GM23338 (cell line): ENCODE measurements at regions not wholly inside any gene's neighbourhood (a gene's known extent, or its start where the extent isn't known, plus 50 kb on each side); places are given as distances from the start of the nearest gene placed in this dataset.

ENCODE experiments used
- ATAC-seq: fragments of 200-7000 bp; cut with Tn5 transposase; 3 replicates; pipeline ENCODE4 v1.9.1; 2020
- DNase-seq: peaks from one replicate; pipeline ENCODE4 v3.0.0-alpha.2; 2015; ENCODE audit warnings: low spot score
- H2AFZ ChIP-seq: fragments of 200-600 bp; sonication (generic); 2 replicates; pipeline ENCODE4 v1.8.0; 2016; ENCODE audit warnings: antibody characterized with exemption, mild to moderate bottlenecking, moderate library complexity
- H3F3A ChIP-seq: fragments of 200-600 bp; sonication (generic); replicated peaks from 2 replicates; pipeline ENCODE4 v1.8.0; 2017; ENCODE audit warnings: antibody characterized with exemption, mixed run types, low read depth
- H3K27ac ChIP-seq: fragments of 200-600 bp; sonication (generic); 2 replicates; pipeline ENCODE4 v1.6.1; 2016; ENCODE audit warnings: low read depth
- H3K27me3 ChIP-seq: fragments of 200-600 bp; sonication (generic); 2 replicates; pipeline ENCODE4 v1.8.0; 2016; ENCODE audit warnings: mild to moderate bottlenecking, mixed run types, moderate library complexity; ENCODE audit not compliant: insufficient read depth
- H3K36me3 ChIP-seq: fragments of 200-600 bp; sonication (generic); 2 replicates; pipeline ENCODE4 v1.8.0; 2016; ENCODE audit warnings: mild to moderate bottlenecking; ENCODE audit not compliant: insufficient read depth
- H3K4me1 ChIP-seq: fragments of 200-600 bp; sonication (generic); 2 replicates; pipeline ENCODE4 v1.8.0; 2016; ENCODE audit warnings: mild to moderate bottlenecking, moderate library complexity; ENCODE audit not compliant: insufficient read depth
- H3K4me2 ChIP-seq: fragments of 200-600 bp; sonication (generic); 2 replicates; pipeline ENCODE4 v1.7.1; 2017; ENCODE audit warnings: mixed run types
- H3K4me3 ChIP-seq: fragments of 200-600 bp; sonication (generic); 2 replicates; pipeline ENCODE4 v1.6.1; 2016; ENCODE audit warnings: mixed run types
- H3K79me2 ChIP-seq: fragments of 200-600 bp; sonication (generic); replicated peaks from 2 replicates; pipeline ENCODE4 v1.8.0; 2017; ENCODE audit warnings: mild to moderate bottlenecking; ENCODE audit not compliant: insufficient read depth
- H3K9me2 ChIP-seq: fragments of 200-600 bp; sonication (generic); 2 replicates; pipeline ENCODE4 v1.8.0; 2017; ENCODE audit not compliant: insufficient read depth
- H4K20me1 ChIP-seq: fragments of 200-600 bp; sonication (generic); replicated peaks from 2 replicates; pipeline ENCODE4 v1.8.0; 2017; ENCODE audit warnings: mild to moderate bottlenecking; ENCODE audit not compliant: insufficient read depth
- H3K27ac Mint-ChIP-seq: 2 replicates; pipeline ENCODE4 v1.8.0; 2020; ENCODE audit warnings: inconsistent platforms, mild to moderate bottlenecking, moderate library complexity, mixed read lengths
- H3K27me3 Mint-ChIP-seq: 3 replicates; pipeline ENCODE4 v1.8.0; 2022; ENCODE audit warnings: low read depth, mild to moderate bottlenecking, moderate library complexity, mixed read lengths, inconsistent platforms; ENCODE audit not compliant: insufficient read depth, poor library complexity
- H3K36me3 Mint-ChIP-seq: 3 replicates; pipeline ENCODE4 v1.8.0; 2021; ENCODE audit warnings: low read depth, mild to moderate bottlenecking, inconsistent platforms, moderate library complexity, mixed read lengths
- H3K4me1 Mint-ChIP-seq: 3 replicates; pipeline ENCODE4 v1.8.0; 2020; ENCODE audit warnings: mild to moderate bottlenecking, inconsistent platforms, mixed read lengths
- H3K4me3 Mint-ChIP-seq: 3 replicates; pipeline ENCODE4 v1.8.0; 2021; ENCODE audit warnings: moderate library complexity, mild to moderate bottlenecking, inconsistent platforms, mixed read lengths
- H3K9me3 Mint-ChIP-seq: 3 replicates; pipeline ENCODE4 v1.8.0; 2020; ENCODE audit warnings: moderate library complexity, mild to moderate bottlenecking, inconsistent platforms, mixed read lengths
- POLR2AphosphoS5 ChIP-seq: IDR thresholded peaks from 2 replicates; pipeline ENCODE4 v1.6.1; 2016; ENCODE audit warnings: antibody characterized with exemption, low read depth
- ZNF114 ChIP-seq: fragments of 250-450 bp; sonication (Bioruptor Pico); IDR thresholded peaks from 2 replicates; pipeline ENCODE4 v1.5.0; 2020; ENCODE audit warnings: mild to moderate bottlenecking, moderate library complexity
- TF ChIP-seq, protein P1 (sequence below): IDR thresholded peaks from one replicate; pipeline ENCODE4 v1.6.1; 2018; ENCODE audit warnings: antibody characterized with exemption; ENCODE audit not compliant: unreplicated experiment
- TF ChIP-seq, protein P2 (sequence below): IDR thresholded peaks from 2 replicates; pipeline ENCODE4 v1.6.1; 2016; ENCODE audit warnings: antibody characterized with exemption

DNA sequence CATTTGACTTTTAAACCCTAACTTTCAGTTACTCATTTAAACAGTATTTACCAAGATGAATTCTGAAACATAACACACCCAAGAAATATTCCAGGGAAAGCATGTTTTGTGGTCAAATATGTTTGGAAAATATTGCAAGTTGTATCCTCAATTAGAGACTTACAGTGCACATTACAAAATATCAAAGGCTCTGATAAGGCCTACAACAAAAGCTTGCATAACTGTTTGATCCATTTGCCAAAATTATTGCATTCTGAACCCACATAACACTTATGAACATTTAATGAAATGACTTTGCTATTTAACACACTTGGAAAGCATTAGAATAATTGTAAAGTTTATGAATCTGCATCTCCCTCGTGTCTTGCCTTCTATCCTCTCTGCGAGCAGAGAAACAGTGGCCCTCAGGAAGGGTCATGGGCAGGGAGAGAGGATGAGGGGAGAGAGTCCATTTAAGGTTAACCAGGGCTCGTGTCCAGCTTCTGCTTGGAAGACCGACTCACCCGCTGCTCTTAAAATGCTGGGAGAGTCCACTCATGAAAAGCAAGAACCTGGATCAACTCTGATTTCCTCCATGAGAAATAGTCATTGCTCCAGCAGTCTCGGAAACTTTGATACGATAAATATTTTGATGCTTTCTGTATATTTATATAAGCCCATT, 408.2 kb upstream of the ZMIZ1 start:
- H3K79me2 ChIP-seq, result no peaks in the 10 kb centered on the region
- DNase-seq (no peak), ATAC-seq (no peak)
- peaks cover 16% of the 10 kb centered on the region for H3K9me3 Mint-ChIP-seq
- no peak overlapping the region for H2AFZ ChIP-seq
- no peak overlapping the region for H3K4me3 ChIP-seq
- H3K4me2 ChIP-seq, result no peak overlapping the region
- no peaks in the 10 kb centered on the region for H3K4me1 ChIP-seq
- no peaks in the 10 kb centered on the region for H3K4me1 Mint-ChIP-seq
- no peak overlapping the region for H3K4me3 Mint-ChIP-seq
- peaks cover 3% of the 10 kb centered on the region; the same call in 1 of the 2 replicates for H3K36me3 ChIP-seq
- H3K27me3 ChIP-seq, result no peaks in the 10 kb centered on the region
- no peaks in the 10 kb centered on the region for H4K20me1 ChIP-seq
- H3K27ac Mint-ChIP-seq, result no peak overlapping the region
- H3K27me3 Mint-ChIP-seq, result no peaks in the 10 kb centered on the region
- H3K36me3 Mint-ChIP-seq, result peaks cover 7% of the 10 kb centered on the region; the same call in 2 of the 3 replicates
- no peaks in the 10 kb centered on the region for H3F3A ChIP-seq
- H3K9me2 ChIP-seq, result no peaks in the 10 kb centered on the region
- TF ChIP-seq, protein P1, sequence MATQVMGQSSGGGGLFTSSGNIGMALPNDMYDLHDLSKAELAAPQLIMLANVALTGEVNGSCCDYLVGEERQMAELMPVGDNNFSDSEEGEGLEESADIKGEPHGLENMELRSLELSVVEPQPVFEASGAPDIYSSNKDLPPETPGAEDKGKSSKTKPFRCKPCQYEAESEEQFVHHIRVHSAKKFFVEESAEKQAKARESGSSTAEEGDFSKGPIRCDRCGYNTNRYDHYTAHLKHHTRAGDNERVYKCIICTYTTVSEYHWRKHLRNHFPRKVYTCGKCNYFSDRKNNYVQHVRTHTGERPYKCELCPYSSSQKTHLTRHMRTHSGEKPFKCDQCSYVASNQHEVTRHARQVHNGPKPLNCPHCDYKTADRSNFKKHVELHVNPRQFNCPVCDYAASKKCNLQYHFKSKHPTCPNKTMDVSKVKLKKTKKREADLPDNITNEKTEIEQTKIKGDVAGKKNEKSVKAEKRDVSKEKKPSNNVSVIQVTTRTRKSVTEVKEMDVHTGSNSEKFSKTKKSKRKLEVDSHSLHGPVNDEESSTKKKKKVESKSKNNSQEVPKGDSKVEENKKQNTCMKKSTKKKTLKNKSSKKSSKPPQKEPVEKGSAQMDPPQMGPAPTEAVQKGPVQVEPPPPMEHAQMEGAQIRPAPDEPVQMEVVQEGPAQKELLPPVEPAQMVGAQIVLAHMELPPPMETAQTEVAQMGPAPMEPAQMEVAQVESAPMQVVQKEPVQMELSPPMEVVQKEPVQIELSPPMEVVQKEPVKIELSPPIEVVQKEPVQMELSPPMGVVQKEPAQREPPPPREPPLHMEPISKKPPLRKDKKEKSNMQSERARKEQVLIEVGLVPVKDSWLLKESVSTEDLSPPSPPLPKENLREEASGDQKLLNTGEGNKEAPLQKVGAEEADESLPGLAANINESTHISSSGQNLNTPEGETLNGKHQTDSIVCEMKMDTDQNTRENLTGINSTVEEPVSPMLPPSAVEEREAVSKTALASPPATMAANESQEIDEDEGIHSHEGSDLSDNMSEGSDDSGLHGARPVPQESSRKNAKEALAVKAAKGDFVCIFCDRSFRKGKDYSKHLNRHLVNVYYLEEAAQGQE, result no peak
- H3K27ac ChIP-seq, result no peak overlapping the region

DNA sequence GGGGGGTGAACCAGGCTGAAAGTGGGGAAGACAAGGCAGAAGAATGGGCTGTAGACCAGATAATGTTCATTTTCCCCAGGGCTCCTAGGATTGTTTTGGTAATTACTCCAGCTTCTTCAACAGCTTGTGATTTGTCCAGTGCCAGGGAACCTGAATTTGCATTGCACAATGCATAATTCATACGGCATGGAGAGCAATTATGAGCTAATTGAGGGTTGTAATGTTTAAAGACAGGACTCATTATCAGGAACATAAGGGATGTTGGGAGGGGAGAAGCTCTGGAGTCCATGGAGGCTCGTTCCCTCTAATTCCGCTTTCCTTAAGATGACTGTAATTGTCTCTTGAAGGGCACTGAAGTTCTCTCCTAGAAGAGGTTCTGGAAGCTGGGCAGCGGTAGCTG, 405.0 kb upstream of the ZMIZ1 start:
- Histone ChIP-seq H3K4me2 (no peak overlapping the region), H2AFZ (no peak overlapping the region), H3K4me3 (no peak overlapping the region), H3F3A (no peaks in the 10 kb centered on the region), H3K79me2 (no peaks in the 10 kb centered on the region), H3K9me2 (no peaks in the 10 kb centered on the region; the same call in 1 of the 2 replicates), H3K27me3 (no peaks in the 10 kb centered on the region), H3K36me3 (peaks cover 3% of the 10 kb centered on the region; the same call in 1 of the 2 replicates), H3K4me1 (no peaks in the 10 kb centered on the region), H4K20me1 (no peaks in the 10 kb centered on the region), H3K27ac (no peak overlapping the region)
- peaks cover 24% of the 10 kb centered on the region for H3K9me3 Mint-ChIP-seq
- no peaks in the 10 kb centered on the region for H3K27me3 Mint-ChIP-seq
- H3K27ac Mint-ChIP-seq, result no peak overlapping the region
- no peaks in the 10 kb centered on the region for H3K4me1 Mint-ChIP-seq
- H3K36me3 Mint-ChIP-seq, result peaks cover 11% of the 10 kb centered on the region
- DNase-seq, result no peak
- no peak for ATAC-seq
- TF ChIP-seq POLR2AphosphoS5, result no peak
- TF ChIP-seq, protein P2, sequence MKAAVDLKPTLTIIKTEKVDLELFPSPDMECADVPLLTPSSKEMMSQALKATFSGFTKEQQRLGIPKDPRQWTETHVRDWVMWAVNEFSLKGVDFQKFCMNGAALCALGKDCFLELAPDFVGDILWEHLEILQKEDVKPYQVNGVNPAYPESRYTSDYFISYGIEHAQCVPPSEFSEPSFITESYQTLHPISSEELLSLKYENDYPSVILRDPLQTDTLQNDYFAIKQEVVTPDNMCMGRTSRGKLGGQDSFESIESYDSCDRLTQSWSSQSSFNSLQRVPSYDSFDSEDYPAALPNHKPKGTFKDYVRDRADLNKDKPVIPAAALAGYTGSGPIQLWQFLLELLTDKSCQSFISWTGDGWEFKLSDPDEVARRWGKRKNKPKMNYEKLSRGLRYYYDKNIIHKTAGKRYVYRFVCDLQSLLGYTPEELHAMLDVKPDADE, result no peak
- TF ChIP-seq ZNF114 (CRISPR knock-in tag), result no peak
- TF ChIP-seq, protein P1, result no peak
- H3K4me3 Mint-ChIP-seq, result no peak overlapping the region
